NCI-H345 treated with DMSO at 0.1 percent for 48 hours (cell line): ENCODE measurements at regions not wholly inside any gene's neighbourhood (a gene's known extent, or its start where the extent isn't known, plus 50 kb on each side); places are given as distances from the start of the nearest gene placed in this dataset.
"Not testable (repeated sequence)": the region's sequence is repeated elsewhere in the genome, so short reads cannot be mapped to it uniquely, and the experiment has no call there.

ENCODE experiments used
- DNase-seq: peaks from one replicate; lab custom pipeline; 2025; ENCODE audit not compliant: unreplicated experiment; lab: John Stamatoyannopoulos, UW

GRCh38 chr4:38330936-38331335 is 333.1 kb upstream of the KLF3 start:
- no peak for DNase-seq

GRCh38 chr4:38332699-38333098 is 331.3 kb upstream of the KLF3 start:
- DNase-seq = no peak

- no peak for DNase-seq
These were observed 330.8 kb upstream of the KLF3 start for GRCh38 chr4:38333219-38333618.

- no peak for DNase-seq
These were observed 329.2 kb upstream of the KLF3 start for GRCh38 chr4:38334791-38335190.

- DNase-seq = not testable (repeated sequence)
These were observed 325.1 kb upstream of the KLF3 start for GRCh38 chr4:38338939-38339338.

- DNase-seq = no peak
These were observed 320.4 kb upstream of the KLF3 start for GRCh38 chr4:38343608-38344007.

GRCh38 chr4:38344929-38345328 is 319.1 kb upstream of the KLF3 start:
- no peak for DNase-seq

- DNase-seq = no peak
These were observed 316.7 kb upstream of the KLF3 start for GRCh38 chr4:38347251-38347650.

GRCh38 chr4:38354421-38354820 is 309.6 kb upstream of the KLF3 start:
- DNase-seq = no peak

- no peak for DNase-seq
These were observed 309.1 kb upstream of the KLF3 start for GRCh38 chr4:38354872-38355271.

GRCh38 chr4:38356686-38357085 is 307.3 kb upstream of the KLF3 start:
- no peak for DNase-seq

- DNase-seq = no peak
These were observed 306.5 kb upstream of the KLF3 start for GRCh38 chr4:38357546-38357945.

GRCh38 chr4:38359113-38359512 is 304.9 kb upstream of the KLF3 start:
- DNase-seq = no peak

GRCh38 chr4:38360201-38360600 is 303.8 kb upstream of the KLF3 start:
- no peak for DNase-seq

GRCh38 chr4:38364383-38364963 is 299.5 kb upstream of the KLF3 start:
- no peak for DNase-seq

- no peak for DNase-seq
These were observed 298.7 kb upstream of the KLF3 start for GRCh38 chr4:38365261-38365660.

GRCh38 chr4:38365748-38366310 is 298.2 kb upstream of the KLF3 start:
- peak; percentile 45 for DNase-seq

- DNase-seq = no peak
These were observed 297.5 kb upstream of the KLF3 start for GRCh38 chr4:38366456-38366855.

- DNase-seq = no peak
These were observed 297.0 kb upstream of the KLF3 start for GRCh38 chr4:38366997-38367396.

- DNase-seq = no peak
These were observed 296.3 kb upstream of the KLF3 start for GRCh38 chr4:38367642-38368174.

GRCh38 chr4:38368613-38369012 is 295.4 kb upstream of the KLF3 start:
- no peak for DNase-seq

GRCh38 chr4:38371391-38371851 is 292.6 kb upstream of the KLF3 start:
- no peak for DNase-seq

GRCh38 chr4:38373375-38373774 is 290.6 kb upstream of the KLF3 start:
- no peak for DNase-seq
